Psoas muscle (tissue), 7 donors: ENCODE measurements at regions not wholly inside any gene's neighbourhood (a gene's known extent, or its start where the extent isn't known, plus 50 kb on each side); places are given as distances from the start of the nearest gene placed in this dataset.

Experiments
- ATAC-seq, 4 donors: fragments of 200-7000 bp; cut with Tn5 transposase; one replicate each; pipeline ENCODE4 v1.9.1; 2020; ENCODE audit warnings: moderate library complexity in 3 of 4, mild to moderate bottlenecking in 2 of 4
- DNase-seq, 2 donors: peaks; one replicate each; pipeline ENCODE4 v3.0.0-alpha.2; 2020
- H3K27ac ChIP-seq: fragments of 200-600 bp; one replicate; pipeline ENCODE4 v1.8.0; 2022
- H3K27me3 ChIP-seq, 3 donors: fragments of 200-600 bp in 1 of 3; one replicate each; pipeline versions ENCODE4 v1.6.1 to v1.8.0; 2013 to 2022; ENCODE audit warnings: low read length in 2 of 3, mild to moderate bottlenecking in 2 of 3, moderate library complexity in 1 of 3; ENCODE audit not compliant: insufficient read depth in 3 of 3
- H3K36me3 ChIP-seq, 2 donors: fragments of 200-600 bp in 1 of 2; one replicate each; pipeline versions ENCODE4 v1.6.1 to v1.8.0; 2013 to 2022; ENCODE audit warnings: low read depth in 1 of 2, mild to moderate bottlenecking in 1 of 2, moderate library complexity in 1 of 2; ENCODE audit not compliant: insufficient read depth in 1 of 2
- H3K4me1 ChIP-seq: fragments of 200-600 bp; one replicate; pipeline ENCODE4 v1.8.0; 2022
- H3K4me3 ChIP-seq: fragments of 200-600 bp; one replicate; pipeline ENCODE4 v1.8.0; 2022; ENCODE audit warnings: mild to moderate bottlenecking
- H3K9me3 ChIP-seq: fragments of 200-600 bp; one replicate; pipeline ENCODE4 v1.8.0; 2022
- CTCF ChIP-seq: fragments of 200-600 bp; IDR thresholded peaks from one replicate; pipeline ENCODE4 v1.8.0; 2022; ENCODE audit warnings: antibody characterized with exemption
- WGBS, 3 donors: extraction: QIAGEN DNeasy Blood & Tissue Kit; methylation state at CpG; one replicate each; pipeline versions ENCODE4 v1.1.6 to v1.1.7; 2013; 5-methylcytosine and 5-hydroxymethylcytosine counted together
- intact Hi-C, 2 donors: fragments of 100-400 bp; cut with DNase I; formaldehyde crosslinking; loops; one replicate each; pipeline versions ENCODE4 v1.11.0 to v1.14.2; 2022
- donor health status: healthy with polysubstance abuse.
- donor health status: DM: no; HTN: no; CAD: no; lungs with moderate emphysema.
- donor health status: Bipolar disorder and iron deficiency.
- donor health status: healthy.
- donor health status: DM: yes; HTN: yes; CAD: no.
- donor health status: DM: no; HTN: no; CAD: no.
- donor health status: DM: yes; HTN: yes; CAD: no.

GRCh38 chr2:125983364-125983763 is 672.6 kb upstream of the GYPC start:
- no peak for TF ChIP-seq CTCF
- Histone ChIP-seq H3K27ac (no peak overlapping the region), H3K4me3 (no peak overlapping the region), H3K27me3 (no peaks in the 10 kb centered on the region), H3K9me3 (no peaks in the 10 kb centered on the region), H3K4me1 (no peaks in the 10 kb centered on the region), H3K36me3 (no peaks in the 10 kb centered on the region)
- DNase-seq (no peak), ATAC-seq (no peak)
- WGBS, 3 donors: 52 to 55% (median 54%) methylated on average over 5 of the region's 5 CpGs
- intact Hi-C loops: no loop called here

DNA sequence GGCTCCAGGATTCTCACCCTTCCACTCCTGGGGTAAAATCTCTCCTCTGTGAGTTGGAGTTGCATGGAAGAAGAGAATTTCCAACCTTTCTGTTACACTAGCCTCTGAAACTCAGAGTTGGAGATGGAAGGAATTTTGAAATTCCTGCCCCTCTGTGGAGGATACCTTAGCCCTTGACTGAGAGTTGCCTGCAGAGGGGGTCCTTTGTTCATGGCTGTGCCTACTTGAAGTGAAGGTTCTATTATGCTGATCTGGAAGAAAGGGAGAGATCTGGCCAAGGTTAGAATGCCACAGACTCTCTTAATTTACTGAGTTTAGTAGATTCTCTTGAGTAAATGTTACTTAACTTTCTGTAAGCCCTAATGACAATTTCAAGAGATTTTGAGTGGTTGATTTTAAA is 626.6 kb upstream of the GYPC start:
- no peak overlapping the region for H3K27ac ChIP-seq
- no peak overlapping the region for H3K4me3 ChIP-seq
- H3K27me3 ChIP-seq: no peaks in the 10 kb centered on the region
- intact Hi-C loops: no loop called here
- no peaks in the 10 kb centered on the region for H3K36me3 ChIP-seq
- H3K4me1 ChIP-seq: no peaks in the 10 kb centered on the region
- ATAC-seq (no peak), DNase-seq (no peak)
- no peak for TF ChIP-seq CTCF
- peaks cover 5% of the 10 kb centered on the region for H3K9me3 ChIP-seq

- H3K9me3 ChIP-seq: no peaks in the 10 kb centered on the region
- DNase-seq (no peak), ATAC-seq (no peak)
- no peak overlapping the region for H3K4me3 ChIP-seq
- no peak overlapping the region for H3K27ac ChIP-seq
- WGBS, 3 donors: 38 to 53% (median 46%) methylated on average over 2 of the region's 2 CpGs
- H3K4me1 ChIP-seq: no peaks in the 10 kb centered on the region
- H3K36me3 ChIP-seq: no peaks in the 10 kb centered on the region
- no peaks in the 10 kb centered on the region for H3K27me3 ChIP-seq
- intact Hi-C loops: no loop called here
- TF ChIP-seq CTCF: no peak
Measured at GRCh38 chr2:126038861-126039260, 617.1 kb upstream of the GYPC start.

- 59 to 72% (median 69%) methylated on average over 3 of the region's 3 CpGs for WGBS, 3 donors
Measured at GRCh38 chr2:126041391-126042047, 614.4 kb upstream of the GYPC start.

More at GRCh38 chr2:126041391-126042047, 614.4 kb upstream of the GYPC start:
- no peaks in the 10 kb centered on the region for H3K4me1 ChIP-seq
- ATAC-seq: no peak
- no peaks in the 10 kb centered on the region for H3K9me3 ChIP-seq
- H3K4me3 ChIP-seq: no peak overlapping the region
- no peak overlapping the region for H3K27ac ChIP-seq
- no peak for DNase-seq
- intact Hi-C loops: no loop called here
- no peaks in the 10 kb centered on the region for H3K27me3 ChIP-seq
- no peak for TF ChIP-seq CTCF
- H3K36me3 ChIP-seq: no peaks in the 10 kb centered on the region
